Keratinocyte (primary cell): ENCODE measurements at regions not wholly inside any gene's neighbourhood (a gene's known extent, or its start where the extent isn't known, plus 50 kb on each side); places are given as distances from the start of the nearest gene placed in this dataset.

Experiments
- DNase-seq: peaks from one replicate; pipeline ENCODE4 v3.0.0-alpha.2; 2011; ENCODE audit warnings: low read depth, missing footprints, low spot score
- FAIRE-seq: peaks from 2 replicates; lab custom pipeline; 2011; peaks lifted over from hg19 to GRCh38; lab: Jason Lieb, UNC
- H2AFZ ChIP-seq: 2 replicates; pipeline ENCODE4 v1.6.0; 2012; ENCODE audit warnings: low read length, control low read depth, inconsistent platforms; ENCODE audit not compliant: control insufficient read depth
- H3K27ac ChIP-seq: 2 replicates; pipeline ENCODE4 v1.5.1; 2011; ENCODE audit warnings: low read length; ENCODE audit not compliant: control insufficient read depth, insufficient read depth
- H3K27me3 ChIP-seq: 3 replicates; pipeline ENCODE4 v1.6.0; 2011; ENCODE audit warnings: low read length; ENCODE audit not compliant: control insufficient read depth, insufficient read depth; ENCODE audit errors: extremely low read depth
- H3K36me3 ChIP-seq, 2 experiments: 2 replicates in 1 of 2; 3 replicates in 1 of 2; pipeline ENCODE4 v1.5.1; 2011; ENCODE audit warnings: low read length in 2 of 2, mild to moderate bottlenecking in 1 of 2; ENCODE audit not compliant: control insufficient read depth in 2 of 2, insufficient read depth in 2 of 2; ENCODE audit errors: extremely low read depth in 1 of 2
- H3K4me1 ChIP-seq: 3 replicates; pipeline ENCODE4 v1.5.1; 2011; ENCODE audit warnings: low read length; ENCODE audit not compliant: control insufficient read depth, insufficient read depth; ENCODE audit errors: extremely low read depth
- H3K4me2 ChIP-seq: 3 replicates; pipeline ENCODE4 v1.6.0; 2011; ENCODE audit warnings: low read depth, low read length; ENCODE audit not compliant: control insufficient read depth, insufficient read depth; ENCODE audit errors: extremely low read depth
- H3K4me3 ChIP-seq, 3 experiments: fragments of 200-600 bp in 1 of 3; sonication (generic) in 1 of 3; 2 replicates in 2 of 3; 3 replicates in 1 of 3; pipeline ENCODE4 v1.5.1; 2011 to 2016; ENCODE audit warnings: low read length in 3 of 3, mild to moderate bottlenecking in 3 of 3, control low read depth in 2 of 3, inconsistent platforms in 1 of 3, low read depth in 1 of 3, mixed read lengths in 1 of 3, mixed run types in 1 of 3, moderate library complexity in 1 of 3; ENCODE audit not compliant: control insufficient read depth in 2 of 3, insufficient read depth in 2 of 3; ENCODE audit errors: extremely low read depth in 1 of 3
- H3K79me2 ChIP-seq: 2 replicates; pipeline ENCODE4 v1.6.0; 2012; ENCODE audit warnings: low read length; ENCODE audit not compliant: control insufficient read depth, insufficient read depth
- H3K9ac ChIP-seq: 3 replicates; pipeline ENCODE4 v1.6.0; 2011; ENCODE audit warnings: low read length; ENCODE audit not compliant: control insufficient read depth, insufficient read depth; ENCODE audit errors: extremely low read depth
- H3K9me1 ChIP-seq: 3 replicates; pipeline ENCODE4 v1.6.0; 2011; ENCODE audit warnings: low read length; ENCODE audit not compliant: control insufficient read depth, insufficient read depth; ENCODE audit errors: extremely low read depth
- H3K9me3 ChIP-seq: 2 replicates; pipeline ENCODE4 v1.5.1; 2012; ENCODE audit warnings: low read depth, low read length; ENCODE audit not compliant: control insufficient read depth
- H4K20me1 ChIP-seq: 3 replicates; pipeline ENCODE4 v1.6.0; 2011; ENCODE audit warnings: low read length; ENCODE audit not compliant: control insufficient read depth, insufficient read depth; ENCODE audit errors: extremely low read depth
- CTCF ChIP-seq, 3 experiments: IDR thresholded peaks in 1 of 3; conservative IDR thresholded peaks in 1 of 3; optimal IDR thresholded peaks in 1 of 3; 2 replicates in 2 of 3; 3 replicates in 1 of 3; pipeline versions ENCODE3 to v1.5.1; 2011; ENCODE audit warnings: low read length in 3 of 3, mild to moderate bottlenecking in 3 of 3, moderate library complexity in 2 of 3, control low read depth in 1 of 3, inconsistent platforms in 1 of 3; ENCODE audit not compliant: insufficient read depth in 2 of 3; ENCODE audit errors: extremely low read depth in 1 of 3
- EZH2 ChIP-seq: IDR thresholded peaks from one replicate; pipeline ENCODE4 v1.6.1; 2012; ENCODE audit warnings: inconsistent platforms, mild to moderate bottlenecking, low read length, moderate library complexity
- dilution Hi-C: fragments of 300-500 bp; cut with MboI; formaldehyde crosslinking; loops from one replicate; pipeline ENCODE4 v1.7.0; 2020; ENCODE audit warnings: low sequenced_read_pairs; ENCODE audit not compliant: extremely low pct_ligation_motif_present

DNA sequence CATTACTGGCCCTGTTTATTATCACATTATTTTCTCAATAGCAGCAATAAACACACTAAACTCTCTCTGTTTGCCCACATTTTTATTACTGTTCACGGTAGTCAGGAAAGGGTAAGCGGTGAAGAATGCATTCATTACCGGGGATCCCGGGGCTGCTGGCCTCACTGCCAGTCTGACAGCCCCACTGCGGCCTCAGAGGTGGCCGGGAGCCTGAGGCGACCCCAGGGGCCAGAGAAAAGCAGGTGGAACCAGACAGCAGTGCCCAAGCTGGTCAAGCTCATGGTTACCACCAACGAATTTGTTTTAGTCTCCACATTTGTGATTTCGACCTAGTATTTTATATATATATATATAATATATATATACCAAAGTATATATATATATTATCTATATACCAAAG lies 127.7 kb downstream of the LRATD1 start:
- no peak for DNase-seq
- dilution Hi-C loops = no loop called here
- Histone ChIP-seq H3K4me2 (no peak overlapping the region), H3K36me3 (no peaks in the 10 kb centered on the region), H3K27ac (no peak overlapping the region), H3K9ac (no peak overlapping the region), H2AFZ (no peak overlapping the region), H3K27me3 (no peaks in the 10 kb centered on the region), H4K20me1 (no peaks in the 10 kb centered on the region), H3K9me3 (no peaks in the 10 kb centered on the region), H3K4me3 (no peak overlapping the region), H3K79me2 (no peaks in the 10 kb centered on the region), H3K9me1 (no peaks in the 10 kb centered on the region), H3K4me1 (peaks cover 18% of the 10 kb centered on the region)
- FAIRE-seq = no peak
- TF ChIP-seq CTCF (optimal IDR thresholded peaks at IDR 0.05 in 1 of 3, IDR thresholded peaks at IDR 0.05 in 1 of 3, conservative IDR thresholded peaks at IDR 0.05 in 1 of 3; ENCODE audit: extremely low read depth in 1 of 3, insufficient read depth in 2 of 3, low read length in 3 of 3) = no peak
- TF ChIP-seq EZH2 = no peak

- no peaks in the 10 kb centered on the region for H3K9me3 ChIP-seq
- no peak overlapping the region for H3K4me2 ChIP-seq
- TF ChIP-seq EZH2 = no peak
- no peak for TF ChIP-seq CTCF (optimal IDR thresholded peaks at IDR 0.05 in 1 of 3, IDR thresholded peaks at IDR 0.05 in 1 of 3, conservative IDR thresholded peaks at IDR 0.05 in 1 of 3; ENCODE audit: extremely low read depth in 1 of 3, insufficient read depth in 2 of 3, low read length in 3 of 3)
- H3K4me1 ChIP-seq = peaks cover 15% of the 10 kb centered on the region
- dilution Hi-C loops = no loop called here
- no peaks in the 10 kb centered on the region for H3K9me1 ChIP-seq
- no peak overlapping the region for H2AFZ ChIP-seq
- no peaks in the 10 kb centered on the region for H3K79me2 ChIP-seq
- no peak overlapping the region for H3K9ac ChIP-seq
- FAIRE-seq (no peak), DNase-seq (no peak)
- no peaks in the 10 kb centered on the region for H4K20me1 ChIP-seq
- H3K36me3 ChIP-seq = no peaks in the 10 kb centered on the region
- no peak overlapping the region for H3K27ac ChIP-seq
- no peaks in the 10 kb centered on the region for H3K27me3 ChIP-seq
- no peak overlapping the region for H3K4me3 ChIP-seq
Measured at GRCh38 chr2:14761118-14761517, 128.6 kb downstream of the LRATD1 start.
